HL-60 (cell line): ENCODE measurements at regions not wholly inside any gene's neighbourhood (a gene's known extent, or its start where the extent isn't known, plus 50 kb on each side); places are given as distances from the start of the nearest gene placed in this dataset.

ENCODE experiments used
- CTCF ChIP-seq: IDR thresholded peaks from one replicate; pipeline ENCODE4 v1.5.1; 2011; ENCODE audit warnings: low read length, control low read depth, inconsistent platforms; ENCODE audit not compliant: insufficient read depth
- GABPA ChIP-seq: IDR thresholded peaks from 2 replicates; pipeline ENCODE4 v1.6.1; 2012; ENCODE audit warnings: low read depth
- REST ChIP-seq: IDR thresholded peaks from 2 replicates; pipeline ENCODE4 v1.6.1; 2012; ENCODE audit warnings: low read depth; ENCODE audit not compliant: insufficient replicate concordance
- SPI1 ChIP-seq: IDR thresholded peaks from 2 replicates; pipeline ENCODE4 v1.6.1; 2012; ENCODE audit warnings: low read depth, mild to moderate bottlenecking, borderline replicate concordance

GRCh38 chr6:8513174-8513573 lies 77.8 kb upstream of the SLC35B3 start:
- TF ChIP-seq REST: no peak
- TF ChIP-seq CTCF: no peak
- TF ChIP-seq GABPA: no peak
- no peak for TF ChIP-seq SPI1
